ENCODE measurements at regions not wholly inside any gene's neighbourhood (a gene's known extent, or its start where the extent isn't known, plus 50 kb on each side); places are given as distances from the start of the nearest gene placed in this dataset.
"Not testable (repeated sequence)": the region's sequence is repeated elsewhere in the genome, so short reads cannot be mapped to it uniquely, and the experiment has no call there.

- intact Hi-C loops (cut with micrococcal nuclease) = no loop called here
- Histone ChIP-seq H3K27me3 (ENCODE audit: low read depth) (no peaks in the 10 kb centered on the region), H3K36me3 (no peaks in the 10 kb centered on the region), H3K4me1 (no peaks in the 10 kb centered on the region), H3K27ac (replicated peaks) (no peak overlapping the region), H3K9me3 (replicated peaks) (peaks cover 10% of the 10 kb centered on the region), H3K4me3 (no peak overlapping the region)
- DNase-seq = no peak
- TF ChIP-seq, protein P1, sequence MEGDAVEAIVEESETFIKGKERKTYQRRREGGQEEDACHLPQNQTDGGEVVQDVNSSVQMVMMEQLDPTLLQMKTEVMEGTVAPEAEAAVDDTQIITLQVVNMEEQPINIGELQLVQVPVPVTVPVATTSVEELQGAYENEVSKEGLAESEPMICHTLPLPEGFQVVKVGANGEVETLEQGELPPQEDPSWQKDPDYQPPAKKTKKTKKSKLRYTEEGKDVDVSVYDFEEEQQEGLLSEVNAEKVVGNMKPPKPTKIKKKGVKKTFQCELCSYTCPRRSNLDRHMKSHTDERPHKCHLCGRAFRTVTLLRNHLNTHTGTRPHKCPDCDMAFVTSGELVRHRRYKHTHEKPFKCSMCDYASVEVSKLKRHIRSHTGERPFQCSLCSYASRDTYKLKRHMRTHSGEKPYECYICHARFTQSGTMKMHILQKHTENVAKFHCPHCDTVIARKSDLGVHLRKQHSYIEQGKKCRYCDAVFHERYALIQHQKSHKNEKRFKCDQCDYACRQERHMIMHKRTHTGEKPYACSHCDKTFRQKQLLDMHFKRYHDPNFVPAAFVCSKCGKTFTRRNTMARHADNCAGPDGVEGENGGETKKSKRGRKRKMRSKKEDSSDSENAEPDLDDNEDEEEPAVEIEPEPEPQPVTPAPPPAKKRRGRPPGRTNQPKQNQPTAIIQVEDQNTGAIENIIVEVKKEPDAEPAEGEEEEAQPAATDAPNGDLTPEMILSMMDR (IDR thresholded peaks at IDR 0.05; ENCODE audit: borderline replicate concordance) = no peak
Measured at GRCh38 chr4:124846306-124846705, 133.8 kb upstream of the ANKRD50 start.

- H3K4me3 ChIP-seq = no peak overlapping the region
- peaks cover 47% of the 10 kb centered on the region for H3K9me3 ChIP-seq (replicated peaks)
- intact Hi-C loops (cut with micrococcal nuclease) = no loop called here
- no peak overlapping the region for H3K27ac ChIP-seq (replicated peaks)
- DNase-seq = no peak
- TF ChIP-seq, protein P1 (IDR thresholded peaks at IDR 0.05; ENCODE audit: borderline replicate concordance) = no peak
- H3K4me1 ChIP-seq = no peaks in the 10 kb centered on the region
- no peaks in the 10 kb centered on the region for H3K36me3 ChIP-seq
- no peaks in the 10 kb centered on the region for H3K27me3 ChIP-seq (ENCODE audit: low read depth)
Measured at GRCh38 chr4:124839786-124840390, 127.4 kb upstream of the ANKRD50 start.

DNA sequence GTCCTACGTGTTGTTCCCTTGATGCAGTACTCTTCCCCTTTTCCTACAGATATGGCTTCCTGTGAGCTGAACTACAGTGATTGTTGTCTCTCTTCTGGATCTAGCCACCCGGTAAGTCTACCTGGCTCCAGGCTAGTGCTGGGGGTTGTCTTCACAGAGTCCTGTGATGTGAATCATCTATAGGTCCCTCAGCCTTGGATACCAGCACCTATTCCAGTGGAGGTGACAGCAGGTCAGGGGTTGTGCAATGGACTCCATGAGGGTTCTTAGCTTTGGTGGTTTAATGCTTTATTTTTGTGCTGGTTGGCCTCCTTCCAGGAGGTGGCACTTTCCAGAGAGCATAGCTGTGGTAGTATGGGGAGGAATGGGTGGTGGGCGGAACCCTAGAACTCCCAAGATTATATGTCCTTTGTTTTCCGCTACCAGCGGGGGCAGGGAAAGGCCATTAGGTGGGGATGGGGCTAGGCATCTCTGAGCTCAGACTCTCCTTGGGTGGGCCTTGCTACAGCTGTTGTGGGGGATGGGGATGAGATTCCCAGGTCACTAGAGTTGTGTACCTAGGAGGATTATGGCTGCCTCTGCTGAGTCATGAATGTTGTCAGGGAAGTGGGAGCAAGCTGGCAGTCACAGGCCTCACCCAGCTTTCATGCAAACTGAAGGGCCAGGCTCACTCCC lies 121.4 kb upstream of the ANKRD50 start:
- TF ChIP-seq, protein P1 (IDR thresholded peaks at IDR 0.05; ENCODE audit: borderline replicate concordance) = no peak
- intact Hi-C loops (cut with micrococcal nuclease) = no loop called here
- DNase-seq = no peak

GRCh38 chr4:124828382-124828781 lies 115.8 kb upstream of the ANKRD50 start:
- Histone ChIP-seq H3K36me3 (no peaks in the 10 kb centered on the region), H3K9me3 (replicated peaks) (peaks cover 19% of the 10 kb centered on the region), H3K27me3 (ENCODE audit: low read depth) (no peaks in the 10 kb centered on the region), H3K4me3 (no peak overlapping the region), H3K4me1 (no peaks in the 10 kb centered on the region), H3K27ac (replicated peaks) (no peak overlapping the region)
- no peak for DNase-seq
- TF ChIP-seq, protein P1 (IDR thresholded peaks at IDR 0.05; ENCODE audit: borderline replicate concordance) = no peak
- intact Hi-C loops (cut with micrococcal nuclease) = no loop called here

More for the DNA sequence above, 121.4 kb upstream of the ANKRD50 start:
- Histone ChIP-seq H3K27me3 (ENCODE audit: low read depth) (no peaks in the 10 kb centered on the region), H3K4me1 (no peaks in the 10 kb centered on the region), H3K9me3 (replicated peaks) (peaks cover 24% of the 10 kb centered on the region), H3K4me3 (no peak overlapping the region), H3K36me3 (no peaks in the 10 kb centered on the region), H3K27ac (replicated peaks) (no peak overlapping the region)

GRCh38 chr4:124817531-124817930 lies 105.0 kb upstream of the ANKRD50 start:
- DNase-seq = no peak
- TF ChIP-seq, protein P1 (IDR thresholded peaks at IDR 0.05; ENCODE audit: borderline replicate concordance) = no peak

DNA sequence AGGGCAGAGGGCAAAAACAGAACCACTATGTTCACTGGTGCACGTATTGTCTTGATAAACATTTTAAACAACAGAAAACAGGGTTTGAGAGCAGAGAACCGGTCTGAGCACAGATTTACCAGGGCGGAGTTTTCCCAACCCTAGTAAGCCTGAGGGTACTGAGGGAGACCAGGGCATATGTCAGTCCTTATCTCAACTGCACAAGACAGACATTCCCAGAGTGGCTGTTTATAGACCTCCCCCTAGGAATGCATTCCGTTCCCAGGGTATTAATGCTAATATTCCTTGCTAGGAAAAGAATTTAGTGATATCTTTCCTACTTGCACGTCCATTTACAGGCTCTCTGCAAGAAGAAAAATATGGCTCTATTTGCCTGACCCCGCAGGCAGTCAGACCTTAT lies 99.7 kb upstream of the ANKRD50 start:
- H3K9me3 ChIP-seq (replicated peaks) = peaks cover 27% of the 10 kb centered on the region
- DNase-seq; H3K4me3 ChIP-seq; H3K4me1 ChIP-seq; intact Hi-C loops (cut with micrococcal nuclease); H3K27ac ChIP-seq (replicated peaks); H3K27me3 ChIP-seq (ENCODE audit: low read depth); H3K36me3 ChIP-seq: not testable (repeated sequence)

More at GRCh38 chr4:124817531-124817930, 105.0 kb upstream of the ANKRD50 start:
- Histone ChIP-seq H3K9me3 (replicated peaks) (peaks cover 29% of the 10 kb centered on the region), H3K27me3 (ENCODE audit: low read depth) (no peaks in the 10 kb centered on the region), H3K4me3 (no peak overlapping the region), H3K27ac (replicated peaks) (no peak overlapping the region), H3K4me1 (no peaks in the 10 kb centered on the region), H3K36me3 (no peaks in the 10 kb centered on the region)
- intact Hi-C loops (cut with micrococcal nuclease) = no loop called here
